Esophagus muscularis mucosa (tissue), 4 donors: ENCODE measurements at regions not wholly inside any gene's neighbourhood (a gene's known extent, or its start where the extent isn't known, plus 50 kb on each side); places are given as distances from the start of the nearest gene placed in this dataset.
"Not testable (repeated sequence)": the region's sequence is repeated elsewhere in the genome, so short reads cannot be mapped to it uniquely, and the experiment has no call there.

Experiments used
- DNase-seq: peaks from one replicate; pipeline ENCODE4 v3.0.0-alpha.2; 2017; ENCODE audit errors: extremely low spot score
- H3K27ac ChIP-seq, 4 donors: fragments of 200-600 bp; sonication (generic); replicated peaks in 1 of 4; 1 replicate in 3 of 4; 2 replicates in 1 of 4; pipeline ENCODE4 v1.5.1; 2016 to 2019; ENCODE audit warnings: mild to moderate bottlenecking in 1 of 4
- H3K27me3 ChIP-seq, 4 donors: fragments of 200-600 bp; sonication (generic); one replicate each; pipeline versions ENCODE4 v1.5.1 to v1.6.0; 2016 to 2019
- H3K36me3 ChIP-seq, 4 donors: fragments of 200-600 bp; sonication (generic); one replicate each; pipeline ENCODE4 v1.5.1; 2016 to 2019
- H3K4me1 ChIP-seq, 4 donors: fragments of 200-600 bp; sonication (generic); one replicate each; pipeline ENCODE4 v1.5.1; 2016 to 2019
- H3K4me3 ChIP-seq, 4 donors: fragments of 200-600 bp; sonication (generic); 1 replicate in 2 of 4; 2 replicates in 2 of 4; pipeline ENCODE4 v1.5.1; 2016 to 2019; ENCODE audit warnings: mild to moderate bottlenecking in 4 of 4, moderate library complexity in 1 of 4
- H3K9me3 ChIP-seq, 4 donors: fragments of 200-600 bp; sonication (generic); 1 replicate in 3 of 4; 2 replicates in 1 of 4; pipeline ENCODE4 v1.5.1; 2016 to 2019
- EP300 ChIP-seq: sonication (generic); formaldehyde crosslinking; IDR thresholded peaks from one replicate; pipeline ENCODE4 v1.6.1; 2017; ENCODE audit warnings: antibody characterized with exemption
- POLR2A ChIP-seq: fragments of 450-650 bp; IDR thresholded peaks from one replicate; pipeline ENCODE4 v1.6.1; 2017; ENCODE audit warnings: antibody characterized with exemption, moderate library complexity, mild to moderate bottlenecking, low read depth
- POLR2AphosphoS5 ChIP-seq, 2 donors: sonication (generic); formaldehyde crosslinking; IDR thresholded peaks; one replicate each; pipeline ENCODE4 v1.6.1; 2017; ENCODE audit warnings: antibody characterized with exemption in 2 of 2
- WGBS: methylation state at CpG from one replicate; pipeline ENCODE4 v1.1.5; 2018; 5-methylcytosine and 5-hydroxymethylcytosine counted together
- intact Hi-C: fragments of 100-400 bp; cut with DNase I; formaldehyde crosslinking; loops from one replicate; pipeline ENCODE4 v1.15.1; 2023
- TF ChIP-seq, protein P1 (sequence below), 3 experiments: fragments of 200-600 bp in 2 of 3; fragments of 450-650 bp in 1 of 3; sonication (generic) in 2 of 3; IDR thresholded peaks; one replicate each; pipeline ENCODE4 v1.5.1; 2017 to 2019; ENCODE audit warnings: antibody characterized with exemption in 3 of 3, mild to moderate bottlenecking in 2 of 3, moderate library complexity in 1 of 3

DNA sequence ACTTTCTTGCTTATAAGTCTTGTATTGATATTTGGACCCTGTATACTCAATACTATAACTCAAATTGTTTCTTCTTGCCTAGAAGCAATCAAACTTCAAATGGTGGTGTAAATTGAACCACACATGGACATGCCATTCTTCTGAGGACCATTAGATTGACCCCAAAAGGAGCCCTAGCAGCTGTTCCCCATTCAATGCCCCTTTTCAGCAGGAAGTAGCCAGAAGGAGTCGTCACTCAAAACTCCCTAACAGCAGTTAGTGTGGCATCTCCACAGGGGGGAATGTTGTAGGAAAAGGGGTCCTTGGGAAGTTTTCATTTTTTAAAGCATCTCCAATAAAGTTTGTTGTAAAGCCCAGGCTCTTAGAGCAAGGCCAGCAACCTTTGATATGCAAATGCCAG, 81.7 kb upstream of the PRL start:
- intact Hi-C loops, H3K4me3 ChIP-seq, H3K9me3 ChIP-seq, H3K4me1 ChIP-seq, H3K36me3 ChIP-seq, H3K27me3 ChIP-seq, DNase-seq, H3K27ac ChIP-seq: not testable (repeated sequence)
- 90% methylated on average over 1 of the region's 1 CpG for WGBS

DNA sequence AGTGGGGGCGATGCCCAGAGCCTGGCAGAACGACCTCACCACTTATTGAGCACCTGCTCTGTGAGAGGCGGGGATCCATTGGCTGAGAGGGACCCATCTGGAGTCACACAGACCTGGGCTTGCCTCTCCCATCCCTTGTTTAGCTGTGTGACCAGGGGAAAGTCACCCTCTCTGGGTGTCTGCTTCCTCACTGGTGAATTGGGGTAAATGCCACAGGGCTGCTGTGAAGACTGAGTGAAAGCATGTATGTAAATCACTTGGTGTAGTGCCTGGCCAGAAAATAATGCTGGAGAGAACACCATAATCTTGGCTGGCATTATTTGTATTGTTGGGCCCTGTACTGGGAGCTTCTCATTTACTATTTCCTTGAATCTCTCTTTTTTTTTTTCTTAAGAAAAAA, 83.4 kb upstream of the PRL start:
- WGBS: 100% methylated on average over 3 of the region's 3 CpGs
- intact Hi-C loops: no loop called here
- Histone ChIP-seq H3K27ac (no peak overlapping the region), H3K4me3 (no peak overlapping the region), H3K4me1 (no peaks in the 10 kb centered on the region), H3K27me3 (no peaks in the 10 kb centered on the region), H3K9me3 (no peaks in the 10 kb centered on the region), H3K36me3 (no peaks in the 10 kb centered on the region)
- DNase-seq: no peak
- no peak for TF ChIP-seq POLR2AphosphoS5 (IDR thresholded peaks at IDR 0.05)

DNA sequence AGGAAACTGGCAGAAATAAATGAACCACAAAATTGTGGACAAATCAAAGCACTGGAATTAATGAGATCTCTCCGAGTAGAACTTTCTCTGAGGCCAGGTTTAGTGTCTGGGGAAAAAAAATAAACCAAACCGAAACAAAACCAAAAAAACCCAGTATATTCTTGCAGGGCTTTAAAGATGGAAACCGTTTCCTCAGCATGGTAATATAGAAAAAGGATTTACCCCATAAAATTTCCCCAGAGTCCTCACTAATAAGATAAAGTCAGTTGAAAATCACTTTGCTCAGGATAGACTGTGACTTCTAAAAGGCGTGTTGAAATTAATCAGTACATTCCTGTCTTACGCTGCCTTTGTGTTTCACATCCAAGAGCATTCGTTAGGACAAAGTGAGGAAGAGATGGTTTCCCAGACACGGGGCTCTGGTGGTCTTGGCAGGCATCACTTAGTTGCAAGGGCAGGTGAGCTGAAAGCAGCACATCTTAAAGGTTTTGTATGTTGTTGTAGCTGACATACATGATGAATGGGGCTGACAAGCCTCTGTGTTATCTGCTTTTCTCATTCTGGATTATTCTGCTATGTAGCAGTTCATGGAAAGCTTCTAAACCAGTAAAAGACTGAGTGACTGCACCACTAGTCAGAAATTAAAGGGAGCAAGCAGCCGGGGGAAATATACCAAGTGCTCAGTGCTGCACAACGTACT, 85.2 kb upstream of the PRL start:
- 79% methylated on average over 9 of the region's 9 CpGs for WGBS
- intact Hi-C loops: no loop called here
- TF ChIP-seq EP300: no peak
- TF ChIP-seq POLR2AphosphoS5 (IDR thresholded peaks at IDR 0.05): no peak
- TF ChIP-seq POLR2A: no peak
- TF ChIP-seq, protein P1, sequence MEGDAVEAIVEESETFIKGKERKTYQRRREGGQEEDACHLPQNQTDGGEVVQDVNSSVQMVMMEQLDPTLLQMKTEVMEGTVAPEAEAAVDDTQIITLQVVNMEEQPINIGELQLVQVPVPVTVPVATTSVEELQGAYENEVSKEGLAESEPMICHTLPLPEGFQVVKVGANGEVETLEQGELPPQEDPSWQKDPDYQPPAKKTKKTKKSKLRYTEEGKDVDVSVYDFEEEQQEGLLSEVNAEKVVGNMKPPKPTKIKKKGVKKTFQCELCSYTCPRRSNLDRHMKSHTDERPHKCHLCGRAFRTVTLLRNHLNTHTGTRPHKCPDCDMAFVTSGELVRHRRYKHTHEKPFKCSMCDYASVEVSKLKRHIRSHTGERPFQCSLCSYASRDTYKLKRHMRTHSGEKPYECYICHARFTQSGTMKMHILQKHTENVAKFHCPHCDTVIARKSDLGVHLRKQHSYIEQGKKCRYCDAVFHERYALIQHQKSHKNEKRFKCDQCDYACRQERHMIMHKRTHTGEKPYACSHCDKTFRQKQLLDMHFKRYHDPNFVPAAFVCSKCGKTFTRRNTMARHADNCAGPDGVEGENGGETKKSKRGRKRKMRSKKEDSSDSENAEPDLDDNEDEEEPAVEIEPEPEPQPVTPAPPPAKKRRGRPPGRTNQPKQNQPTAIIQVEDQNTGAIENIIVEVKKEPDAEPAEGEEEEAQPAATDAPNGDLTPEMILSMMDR (IDR thresholded peaks at IDR 0.05): no peak
- Histone ChIP-seq H3K36me3 (no peaks in the 10 kb centered on the region), H3K4me1 (no peaks in the 10 kb centered on the region), H3K9me3 (no peaks in the 10 kb centered on the region), H3K27me3 (no peaks in the 10 kb centered on the region), H3K4me3 (no peak overlapping the region), H3K27ac (no peak overlapping the region)
- no peak for DNase-seq

DNA sequence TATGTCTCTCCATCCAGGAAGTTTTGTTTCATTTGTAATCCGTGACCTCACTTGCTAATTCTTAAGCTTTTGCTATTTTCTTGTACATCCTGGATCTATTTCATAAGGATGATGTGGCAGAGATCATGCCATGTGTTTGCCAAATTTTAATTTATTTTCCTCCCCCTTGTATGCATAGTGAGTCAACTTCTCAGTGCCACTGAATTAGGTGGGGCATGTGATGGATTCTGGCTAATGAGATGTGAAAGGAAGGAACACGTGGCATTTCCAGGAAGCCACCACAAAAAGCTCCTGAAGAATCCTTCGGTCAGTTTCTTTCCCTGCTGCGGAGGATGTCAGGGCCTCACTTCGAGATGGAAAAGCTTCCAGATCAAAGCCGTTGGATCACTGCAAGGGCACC, 86.2 kb upstream of the PRL start:
- 91% methylated on average over 6 of the region's 6 CpGs for WGBS
- no peak for DNase-seq
- Histone ChIP-seq H3K9me3 (no peaks in the 10 kb centered on the region), H3K27me3 (no peaks in the 10 kb centered on the region), H3K4me1 (no peaks in the 10 kb centered on the region), H3K36me3 (no peaks in the 10 kb centered on the region), H3K27ac (no peak overlapping the region), H3K4me3 (no peak overlapping the region)
- no peak for TF ChIP-seq POLR2AphosphoS5 (IDR thresholded peaks at IDR 0.05)
- no peak for TF ChIP-seq EP300
- TF ChIP-seq, protein P1 (IDR thresholded peaks at IDR 0.05): no peak
- TF ChIP-seq POLR2A: no peak
- intact Hi-C loops: no loop called here

DNA sequence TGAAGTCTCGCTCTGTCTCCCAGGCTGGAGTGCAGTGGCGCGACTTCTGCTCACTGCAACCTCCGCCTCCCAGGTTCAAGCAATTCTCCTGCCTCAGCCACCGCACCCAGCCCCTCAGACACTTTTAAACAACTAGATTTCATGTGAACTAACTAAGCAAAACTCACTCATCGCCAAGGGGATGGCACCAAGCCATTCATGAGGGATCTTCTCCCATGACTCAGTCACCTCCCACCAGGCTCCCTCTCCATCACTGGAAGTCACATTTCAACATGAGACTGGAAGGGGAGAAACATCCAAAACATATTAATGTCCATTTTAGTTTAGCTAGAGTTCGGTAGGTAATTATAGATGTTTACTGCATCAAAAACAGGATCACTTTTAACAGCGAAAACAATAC, 95.9 kb upstream of the PRL start:
- no peaks in the 10 kb centered on the region for H3K36me3 ChIP-seq
- WGBS: 97% methylated on average over 8 of the region's 8 CpGs
- no peaks in the 10 kb centered on the region for H3K27me3 ChIP-seq
- peaks cover 0 to 3% (median 0%) of the 10 kb centered on the region in 4 donors for H3K9me3 ChIP-seq
- H3K4me1 ChIP-seq: no peaks in the 10 kb centered on the region
- DNase-seq: no peak
- intact Hi-C loops: no loop called here
- H3K4me3 ChIP-seq: no peak overlapping the region
- TF ChIP-seq POLR2AphosphoS5 (IDR thresholded peaks at IDR 0.05): no peak
- no peak for TF ChIP-seq EP300
- TF ChIP-seq POLR2A: no peak
- TF ChIP-seq, protein P1 (IDR thresholded peaks at IDR 0.05): no peak
- H3K27ac ChIP-seq: no peak overlapping the region

DNA sequence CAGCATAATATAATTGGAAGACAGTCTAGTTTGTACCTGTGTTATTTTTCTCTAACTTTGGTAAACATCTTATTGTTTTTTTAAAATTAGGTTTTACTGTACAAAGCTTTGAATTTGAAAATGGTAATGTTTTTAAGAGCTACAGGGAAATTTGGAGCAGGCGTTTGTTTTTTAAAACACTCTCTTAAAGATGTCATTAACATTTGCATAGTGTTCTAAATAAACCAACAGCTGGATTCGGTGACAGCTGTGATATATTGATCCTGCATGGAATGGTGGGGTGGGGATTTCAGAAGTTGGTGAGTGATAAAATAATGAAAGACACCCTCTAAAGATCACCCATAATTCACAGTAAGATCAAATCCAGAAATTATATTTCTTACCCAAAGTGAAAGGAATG, 97.9 kb upstream of the PRL start:
- 86% methylated on average over 2 of the region's 2 CpGs for WGBS

More for the DNA sequence above, 97.9 kb upstream of the PRL start:
- H3K4me1 ChIP-seq: no peaks in the 10 kb centered on the region
- intact Hi-C loops: no loop called here
- no peak for DNase-seq
- TF ChIP-seq POLR2A (no peak), EP300 (no peak), POLR2AphosphoS5 (IDR thresholded peaks at IDR 0.05) (no peak)
- TF ChIP-seq, protein P1 (IDR thresholded peaks at IDR 0.05): no peak
- no peaks in the 10 kb centered on the region for H3K27me3 ChIP-seq
- no peaks in the 10 kb centered on the region for H3K9me3 ChIP-seq
- H3K4me3 ChIP-seq: no peak overlapping the region
- no peaks in the 10 kb centered on the region for H3K36me3 ChIP-seq
- H3K27ac ChIP-seq: no peak overlapping the region
